OCI-LY7 (cell line): ENCODE measurements at regions not wholly inside any gene's neighbourhood (a gene's known extent, or its start where the extent isn't known, plus 50 kb on each side); places are given as distances from the start of the nearest gene placed in this dataset.
"Not testable (repeated sequence)": the region's sequence is repeated elsewhere in the genome, so short reads cannot be mapped to it uniquely, and the experiment has no call there.

Experiments used
- BruUV-seq: library from RNA; stranded (reverse); fragments of 400-500 nt; replicated peaks from 2 replicates; lab custom pipeline; 2021; lab: Mats Ljungman, UMichigan
- CTCF ChIA-PET: fragments of 300-600 bp; sonication (Branson Sonifier 250); formaldehyde crosslinking; loops from one replicate; lab custom pipeline; 2022; ENCODE audit warnings: antibody characterized with exemption; ENCODE audit not compliant: unreplicated experiment; lab: Charles Lee
- POLR2A ChIA-PET: fragments of 300-600 bp; sonication (Branson Sonifier 250); formaldehyde crosslinking; loops from one replicate; lab custom pipeline; 2022; ENCODE audit warnings: antibody characterized with exemption; lab: Charles Lee
- DNase-seq: peaks from one replicate; pipeline ENCODE4 v3.0.0-alpha.2; 2015; ENCODE audit warnings: low spot score
- H2AFZ ChIP-seq: fragments of 200-600 bp; sonication (generic), shearing (Covaris generic); 2 replicates; pipeline ENCODE4 v1.6.1; 2014; ENCODE audit warnings: mild to moderate bottlenecking, antibody characterized with exemption, low read length, moderate library complexity
- H3K27ac ChIP-seq: fragments of 200-600 bp; sonication (generic); 2 replicates; pipeline ENCODE4 v1.5.1; 2014; ENCODE audit warnings: mixed run types, low read depth, mild to moderate bottlenecking, moderate library complexity, low read length, inconsistent platforms; ENCODE audit not compliant: poor library complexity, severe bottlenecking
- H3K36me3 ChIP-seq: fragments of 200-600 bp; sonication (generic); 2 replicates; pipeline ENCODE4 v1.6.1; 2014; ENCODE audit warnings: mild to moderate bottlenecking, antibody characterized with exemption, low read length, moderate library complexity, mixed read lengths; ENCODE audit not compliant: insufficient read depth
- H3K4me1 ChIP-seq: fragments of 200-600 bp; sonication (generic); 2 replicates; pipeline ENCODE4 v1.5.1; 2014; ENCODE audit warnings: mild to moderate bottlenecking, low read length; ENCODE audit not compliant: insufficient read depth, poor library complexity, severe bottlenecking
- H3K4me2 ChIP-seq: fragments of 200-600 bp; sonication (generic); 2 replicates; pipeline ENCODE4 v1.6.1; 2014; ENCODE audit warnings: mild to moderate bottlenecking, low read length
- H3K4me3 ChIP-seq: fragments of 200-600 bp; sonication (generic); 2 replicates; pipeline ENCODE4 v1.5.1; 2014; ENCODE audit warnings: mild to moderate bottlenecking, low read depth, low read length; ENCODE audit not compliant: poor library complexity, severe bottlenecking
- H3K79me2 ChIP-seq: fragments of 200-600 bp; sonication (generic); 2 replicates; pipeline ENCODE4 v1.6.1; 2016; ENCODE audit warnings: low read depth, mild to moderate bottlenecking, low read length, moderate library complexity, mixed read lengths; ENCODE audit not compliant: insufficient read depth
- H3K9me2 ChIP-seq: fragments of 200-600 bp; sonication (generic); 2 replicates; pipeline ENCODE4 v1.6.1; 2016; ENCODE audit warnings: mild to moderate bottlenecking, low read length, mixed read lengths; ENCODE audit not compliant: insufficient read depth
- H3K9me3 ChIP-seq: fragments of 200-600 bp; sonication (generic); 2 replicates; pipeline ENCODE4 v1.6.1; 2014; ENCODE audit warnings: mild to moderate bottlenecking, mixed run types, low read length, mixed read lengths
- H4K20me1 ChIP-seq: fragments of 200-600 bp; sonication (generic); 2 replicates; pipeline ENCODE4 v1.6.1; 2014; ENCODE audit warnings: mild to moderate bottlenecking, antibody characterized with exemption, low read length, moderate library complexity, mixed read lengths; ENCODE audit not compliant: insufficient read depth
- EZH2phosphoT487 ChIP-seq: fragments of 200-600 bp; sonication (generic); IDR thresholded peaks from 2 replicates; pipeline ENCODE4 v1.6.1; 2018; ENCODE audit warnings: low read depth, borderline replicate concordance, mild to moderate bottlenecking, mixed run types, antibody characterized with exemption, low read length, moderate library complexity, mixed read lengths
- intact Hi-C: fragments of 100-400 bp; cut with micrococcal nuclease; formaldehyde crosslinking; loops from one replicate; pipeline ENCODE4 v1.10.0; 2022; ENCODE audit not compliant: unreplicated experiment
- TF ChIP-seq, protein P1 (sequence below): fragments of 200-600 bp; sonication (generic); conservative IDR thresholded peaks from 2 replicates; pipeline ENCODE4 v1.5.1; 2014; ENCODE audit warnings: mild to moderate bottlenecking, antibody characterized with exemption, low read length, moderate library complexity, mixed read lengths

DNA sequence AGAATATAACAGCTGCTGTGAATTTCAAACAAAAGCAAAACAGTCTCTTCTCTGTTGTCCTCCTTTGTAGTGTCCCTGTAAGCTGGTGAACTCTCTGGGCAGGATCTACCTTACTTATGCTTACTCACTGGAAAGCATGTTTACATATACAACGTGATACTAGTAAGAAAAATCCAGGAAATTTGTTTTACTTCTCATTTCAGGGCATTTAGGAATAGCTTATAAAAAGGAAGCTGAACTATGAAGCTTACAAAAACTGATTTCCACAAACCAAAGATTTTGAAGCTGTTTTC is 311.0 kb downstream of the NOVA1 start:
- ChIA-PET POLR2A (no interaction called here), CTCF (no interaction called here)
- intact Hi-C loops, result no loop called here
- no peak for TF ChIP-seq EZH2phosphoT487
- TF ChIP-seq, protein P1, sequence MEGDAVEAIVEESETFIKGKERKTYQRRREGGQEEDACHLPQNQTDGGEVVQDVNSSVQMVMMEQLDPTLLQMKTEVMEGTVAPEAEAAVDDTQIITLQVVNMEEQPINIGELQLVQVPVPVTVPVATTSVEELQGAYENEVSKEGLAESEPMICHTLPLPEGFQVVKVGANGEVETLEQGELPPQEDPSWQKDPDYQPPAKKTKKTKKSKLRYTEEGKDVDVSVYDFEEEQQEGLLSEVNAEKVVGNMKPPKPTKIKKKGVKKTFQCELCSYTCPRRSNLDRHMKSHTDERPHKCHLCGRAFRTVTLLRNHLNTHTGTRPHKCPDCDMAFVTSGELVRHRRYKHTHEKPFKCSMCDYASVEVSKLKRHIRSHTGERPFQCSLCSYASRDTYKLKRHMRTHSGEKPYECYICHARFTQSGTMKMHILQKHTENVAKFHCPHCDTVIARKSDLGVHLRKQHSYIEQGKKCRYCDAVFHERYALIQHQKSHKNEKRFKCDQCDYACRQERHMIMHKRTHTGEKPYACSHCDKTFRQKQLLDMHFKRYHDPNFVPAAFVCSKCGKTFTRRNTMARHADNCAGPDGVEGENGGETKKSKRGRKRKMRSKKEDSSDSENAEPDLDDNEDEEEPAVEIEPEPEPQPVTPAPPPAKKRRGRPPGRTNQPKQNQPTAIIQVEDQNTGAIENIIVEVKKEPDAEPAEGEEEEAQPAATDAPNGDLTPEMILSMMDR, result no peak
- no peaks in the 10 kb centered on the region for H3K4me1 ChIP-seq
- no peaks in the 10 kb centered on the region for H4K20me1 ChIP-seq
- no peak overlapping the region for H3K4me2 ChIP-seq
- H3K79me2 ChIP-seq, result no peaks in the 10 kb centered on the region
- H3K27ac ChIP-seq, result no peak overlapping the region
- H3K36me3 ChIP-seq, result no peaks in the 10 kb centered on the region
- H3K9me2 ChIP-seq, result no peaks in the 10 kb centered on the region
- H3K4me3 ChIP-seq, result no peak overlapping the region
- no peak overlapping the region for H2AFZ ChIP-seq
- H3K9me3 ChIP-seq, result no peaks in the 10 kb centered on the region
- no TSS peak for BruUV-seq
- no peak for DNase-seq

DNA sequence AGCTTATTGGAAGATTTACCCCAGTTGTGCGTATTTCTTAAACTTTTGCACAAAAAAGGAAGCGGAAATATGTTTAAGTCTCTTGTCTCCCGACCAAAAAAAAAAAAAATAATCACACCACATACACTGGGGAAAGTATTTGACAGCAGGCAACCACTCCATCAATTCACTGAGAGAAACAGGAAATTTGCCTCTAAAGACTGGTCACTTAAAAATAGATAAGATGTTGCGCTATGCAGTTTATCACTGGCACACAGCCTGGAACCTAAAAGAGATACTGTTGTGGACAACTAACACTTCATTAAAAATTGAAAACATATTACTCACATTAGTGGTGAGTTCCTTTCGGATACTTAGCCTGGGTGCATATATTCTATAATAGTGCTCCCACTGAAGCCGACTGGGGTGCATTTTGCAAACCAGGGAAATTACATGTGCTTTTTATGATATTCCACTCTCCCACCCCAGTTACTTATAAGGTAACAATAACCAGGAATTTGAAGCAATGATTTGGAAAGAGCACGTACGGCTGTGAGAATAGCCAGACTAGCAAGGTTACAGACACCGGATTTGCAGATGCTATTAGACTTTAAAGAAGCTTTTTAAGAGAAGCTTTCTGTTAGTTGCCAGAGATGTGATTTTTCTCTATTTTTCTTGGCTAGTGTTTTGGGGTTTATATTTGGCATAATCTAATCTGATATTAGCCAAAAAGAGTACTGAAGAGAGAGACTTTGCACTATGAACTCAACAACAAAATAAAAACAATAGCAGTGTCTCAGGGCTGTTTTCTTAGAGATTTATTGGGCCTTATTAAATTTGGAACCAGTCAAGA is 311.5 kb downstream of the NOVA1 start:
- no peaks in the 10 kb centered on the region for H3K79me2 ChIP-seq
- ChIA-PET POLR2A (no interaction called here), CTCF (no interaction called here)
- H3K27ac ChIP-seq, result no peak overlapping the region
- no peaks in the 10 kb centered on the region for H3K36me3 ChIP-seq
- BruUV-seq, result no TSS peak
- H3K4me1 ChIP-seq, result no peaks in the 10 kb centered on the region
- no peak for TF ChIP-seq EZH2phosphoT487
- TF ChIP-seq, protein P1, result no peak
- no peaks in the 10 kb centered on the region for H4K20me1 ChIP-seq
- H3K9me2 ChIP-seq, result no peaks in the 10 kb centered on the region
- DNase-seq, result no peak
- no peak overlapping the region for H3K4me2 ChIP-seq
- H3K9me3 ChIP-seq, result no peaks in the 10 kb centered on the region
- H3K4me3 ChIP-seq, result no peak overlapping the region
- intact Hi-C loops, result no loop called here
- no peak overlapping the region for H2AFZ ChIP-seq

DNA sequence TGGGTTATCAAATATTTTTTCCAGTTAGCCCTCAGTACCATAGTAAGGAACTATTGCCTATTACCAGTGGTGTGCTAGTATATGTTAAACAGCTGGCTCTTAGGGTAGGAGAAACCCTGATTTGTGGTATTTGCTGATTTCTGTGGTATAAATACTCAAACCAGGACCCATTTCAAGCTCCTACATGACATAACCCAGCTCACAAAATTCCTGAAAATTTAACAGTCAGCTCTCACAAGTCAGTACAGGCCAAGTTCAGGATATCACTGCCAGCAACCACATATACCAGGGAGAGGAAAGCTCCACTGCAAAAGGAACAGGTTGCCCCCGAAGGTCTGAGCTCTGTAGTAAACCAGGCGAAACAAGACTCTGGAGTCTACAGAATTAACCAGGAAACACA is 315.3 kb downstream of the NOVA1 start:
- H4K20me1 ChIP-seq, result no peaks in the 10 kb centered on the region
- no peak overlapping the region for H3K4me3 ChIP-seq
- no peak overlapping the region for H3K27ac ChIP-seq
- H3K4me1 ChIP-seq, result no peaks in the 10 kb centered on the region
- CTCF ChIA-PET, result no interaction called here
- no peaks in the 10 kb centered on the region for H3K36me3 ChIP-seq
- intact Hi-C loops, result no loop called here
- H3K9me2 ChIP-seq, result no peaks in the 10 kb centered on the region
- BruUV-seq, result no TSS peak
- H2AFZ ChIP-seq, result no peak overlapping the region
- no peak for TF ChIP-seq EZH2phosphoT487
- TF ChIP-seq, protein P1, result no peak
- H3K4me2 ChIP-seq, result no peak overlapping the region
- DNase-seq, result no peak
- POLR2A ChIA-PET, result interaction anchor here (0.9 kb wide), 1 partner anchor 12 kb away, joined by 4 read pairs; no protein-coding TSS in a partner anchor
- no peaks in the 10 kb centered on the region for H3K79me2 ChIP-seq
- no peaks in the 10 kb centered on the region for H3K9me3 ChIP-seq

- H4K20me1 ChIP-seq, H3K9me2 ChIP-seq, BruUV-seq, H2AFZ ChIP-seq, DNase-seq, CTCF ChIA-PET, H3K79me2 ChIP-seq, H3K4me1 ChIP-seq, H3K27ac ChIP-seq, H3K9me3 ChIP-seq, H3K36me3 ChIP-seq, H3K4me2 ChIP-seq, intact Hi-C loops, H3K4me3 ChIP-seq: not testable (repeated sequence)
- POLR2A ChIA-PET, result interaction anchor here (0.9 kb wide), 1 partner anchor 12 kb away, joined by 4 read pairs; no protein-coding TSS in a partner anchor
These were observed 315.8 kb downstream of the NOVA1 start for GRCh38 chr14:26282011-26282410.
